ENCODE measurements at regions not wholly inside any gene's neighbourhood (a gene's known extent, or its start where the extent isn't known, plus 50 kb on each side); places are given as distances from the start of the nearest gene placed in this dataset.

GRCh38 chr7:106962751-106963150 is 81.8 kb upstream of the PRKAR2B start:
- Histone ChIP-seq H3K27me3 (replicated peaks in 1 of 4; ENCODE audit: control extremely low read depth in 1 of 4, control insufficient read depth in 3 of 4, insufficient read depth in 4 of 4, low read length in 3 of 4) (peaks cover 0 to 6% (median 0%) of the 10 kb centered on the region in 4 experiments), H3K27ac (ENCODE audit: low read length in 2 of 2) (no peak overlapping the region), H3K9me3 (ENCODE audit: control extremely low read depth in 1 of 3, control insufficient read depth in 2 of 3, insufficient read depth in 1 of 3, low read length in 2 of 3) (no peaks in the 10 kb centered on the region), H2AFZ (ENCODE audit: insufficient read depth, low read depth, low read length, poor library complexity, severe bottlenecking) (no peak overlapping the region), H3K79me2 (ENCODE audit: control insufficient read depth, insufficient read depth, low read length) (no peaks in the 10 kb centered on the region), H3K4me1 (ENCODE audit: control insufficient read depth in 2 of 2, insufficient read depth in 2 of 2, low read length in 2 of 2) (peaks cover 0 to 6% of the 10 kb centered on the region in 2 donors), H3K4me2 (replicated peaks; ENCODE audit: low read depth, low read length, poor library complexity, severe bottlenecking) (no peak overlapping the region), H4K20me1 (ENCODE audit: control insufficient read depth, insufficient read depth, low read length, poor library complexity, severe bottlenecking) (no peaks in the 10 kb centered on the region), H3K4me3 (ENCODE audit: control extremely low read depth in 1 of 5, extremely low read depth in 1 of 5, insufficient read depth in 1 of 5, low read depth in 2 of 5, low read length in 4 of 5) (no peak overlapping the region), H3K36me3 (replicated peaks in 1 of 2; ENCODE audit: control extremely low read depth in 1 of 2, control insufficient read depth in 1 of 2, extremely low read depth in 1 of 2, insufficient read depth in 2 of 2, low read length in 1 of 2) (no peaks in the 10 kb centered on the region), H3K9ac (ENCODE audit: low read length) (no peak overlapping the region)
- intact Hi-C loops (cut with micrococcal nuclease), result no loop called here
- H3K9me3 Mint-ChIP-seq (ENCODE audit: insufficient read depth), result no peaks in the 10 kb centered on the region
- WGBS (ENCODE audit: insufficient coverage), result no CpG with 5 or more reads among the region's 2 CpGs
- peaks cover 3% of the 10 kb centered on the region for H3K4me1 Mint-ChIP-seq
- TF ChIP-seq EZH2 (IDR thresholded peaks at IDR 0.05; ENCODE audit: borderline replicate concordance, insufficient read depth, low read depth, low read length, poor library complexity, severe bottlenecking) (no peak), CTCF (IDR thresholded peaks at IDR 0.05) (no peak)
- DNase-seq (no peak), ATAC-seq (ENCODE audit: low read depth) (no peak)
- ChIA-PET CTCF (no interaction called here), POLR2A (no interaction called here)
- no peak overlapping the region for H3K27ac Mint-ChIP-seq
- no peak overlapping the region for H3K4me3 Mint-ChIP-seq
- H3K27me3 Mint-ChIP-seq, result peaks cover 8% of the 10 kb centered on the region

GRCh38 chr7:106964466-106964865 is 80.0 kb upstream of the PRKAR2B start:
- intact Hi-C loops (cut with micrococcal nuclease), result no loop called here
- ChIA-PET POLR2A (no interaction called here), CTCF (no interaction called here)
- ATAC-seq (ENCODE audit: low read depth), result no peak
- H3K36me3 ChIP-seq (replicated peaks in 1 of 2; ENCODE audit: control extremely low read depth in 1 of 2, control insufficient read depth in 1 of 2, extremely low read depth in 1 of 2, insufficient read depth in 2 of 2, low read length in 1 of 2), result no peaks in the 10 kb centered on the region
- H3K27me3 ChIP-seq (replicated peaks in 1 of 4; ENCODE audit: control extremely low read depth in 1 of 4, control insufficient read depth in 3 of 4, insufficient read depth in 4 of 4, low read length in 3 of 4), result peaks cover 0 to 6% (median 0%) of the 10 kb centered on the region in 4 experiments
- DNase-seq, result no peak
- H3K9ac ChIP-seq (ENCODE audit: low read length), result no peak overlapping the region
- no peak overlapping the region for H2AFZ ChIP-seq (ENCODE audit: insufficient read depth, low read depth, low read length, poor library complexity, severe bottlenecking)
- H3K4me1 ChIP-seq (ENCODE audit: control insufficient read depth in 2 of 2, insufficient read depth in 2 of 2, low read length in 2 of 2), result peaks cover 0 to 6% of the 10 kb centered on the region in 2 donors
- H3K79me2 ChIP-seq (ENCODE audit: control insufficient read depth, insufficient read depth, low read length), result no peaks in the 10 kb centered on the region
- Mint-ChIP-seq H3K9me3 (ENCODE audit: insufficient read depth) (no peaks in the 10 kb centered on the region), H3K27me3 (peaks cover 8% of the 10 kb centered on the region), H3K4me3 (no peak overlapping the region), H3K4me1 (peaks cover 3% of the 10 kb centered on the region), H3K27ac (no peak overlapping the region)
- H3K9me3 ChIP-seq (ENCODE audit: control extremely low read depth in 1 of 3, control insufficient read depth in 2 of 3, insufficient read depth in 1 of 3, low read length in 2 of 3), result no peaks in the 10 kb centered on the region
- H4K20me1 ChIP-seq (ENCODE audit: control insufficient read depth, insufficient read depth, low read length, poor library complexity, severe bottlenecking), result no peaks in the 10 kb centered on the region
- H3K27ac ChIP-seq (ENCODE audit: low read length in 2 of 2), result no peak overlapping the region
- no peak overlapping the region for H3K4me2 ChIP-seq (replicated peaks; ENCODE audit: low read depth, low read length, poor library complexity, severe bottlenecking)
- WGBS (ENCODE audit: insufficient coverage), result no CpG with 5 or more reads among the region's 3 CpGs
- TF ChIP-seq CTCF (IDR thresholded peaks at IDR 0.05) (no peak), EZH2 (IDR thresholded peaks at IDR 0.05; ENCODE audit: borderline replicate concordance, insufficient read depth, low read depth, low read length, poor library complexity, severe bottlenecking) (no peak)
- no peak overlapping the region for H3K4me3 ChIP-seq (ENCODE audit: control extremely low read depth in 1 of 5, extremely low read depth in 1 of 5, insufficient read depth in 1 of 5, low read depth in 2 of 5, low read length in 4 of 5)
